ENCODE measurements at regions not wholly inside any gene's neighbourhood (a gene's known extent, or its start where the extent isn't known, plus 50 kb on each side); places are given as distances from the start of the nearest gene placed in this dataset.

- H3K56ac ChIP-seq (ENCODE audit: insufficient read length, low read depth, low read length): no peak overlapping the region
- Mint-ChIP-seq H3K27me3 (ENCODE audit: low read depth) (peaks cover 6% of the 10 kb centered on the region), H3K9me3 (no peaks in the 10 kb centered on the region; a peak in 1 of 5 replicates), H3K4me3 (no peak overlapping the region), H3K4me1 (peaks cover 6% of the 10 kb centered on the region in 2 experiments), H3K27ac (no peak overlapping the region), H3K36me3 (ENCODE audit: insufficient read depth in 1 of 3, low read depth in 3 of 3) (peaks cover 0 to 3% (median 0%) of the 10 kb centered on the region in 3 experiments; a peak in 2 of 7 replicates)
- no peak overlapping the region for H3K9ac ChIP-seq (ENCODE audit: extremely low read depth, insufficient read length, low read length)
- no CpG with 5 or more reads among the region's 1 CpG for WGBS (ENCODE audit: extremely low coverage, insufficient read length, low lambda C conversion rate)
- H3K27me3 ChIP-seq (ENCODE audit: insufficient read depth, low read length): no peaks in the 10 kb centered on the region
- no peak overlapping the region for H3K18ac ChIP-seq (ENCODE audit: insufficient read length, low read depth, low read length)
- no peak overlapping the region for H3K4ac ChIP-seq (ENCODE audit: low read depth, low read length)
- H4K91ac ChIP-seq (ENCODE audit: insufficient read length, low read depth, low read length): no peak overlapping the region
- no peaks in the 10 kb centered on the region for H3K79me2 ChIP-seq (ENCODE audit: insufficient read depth, low read length)
- TF ChIP-seq, protein P1, sequence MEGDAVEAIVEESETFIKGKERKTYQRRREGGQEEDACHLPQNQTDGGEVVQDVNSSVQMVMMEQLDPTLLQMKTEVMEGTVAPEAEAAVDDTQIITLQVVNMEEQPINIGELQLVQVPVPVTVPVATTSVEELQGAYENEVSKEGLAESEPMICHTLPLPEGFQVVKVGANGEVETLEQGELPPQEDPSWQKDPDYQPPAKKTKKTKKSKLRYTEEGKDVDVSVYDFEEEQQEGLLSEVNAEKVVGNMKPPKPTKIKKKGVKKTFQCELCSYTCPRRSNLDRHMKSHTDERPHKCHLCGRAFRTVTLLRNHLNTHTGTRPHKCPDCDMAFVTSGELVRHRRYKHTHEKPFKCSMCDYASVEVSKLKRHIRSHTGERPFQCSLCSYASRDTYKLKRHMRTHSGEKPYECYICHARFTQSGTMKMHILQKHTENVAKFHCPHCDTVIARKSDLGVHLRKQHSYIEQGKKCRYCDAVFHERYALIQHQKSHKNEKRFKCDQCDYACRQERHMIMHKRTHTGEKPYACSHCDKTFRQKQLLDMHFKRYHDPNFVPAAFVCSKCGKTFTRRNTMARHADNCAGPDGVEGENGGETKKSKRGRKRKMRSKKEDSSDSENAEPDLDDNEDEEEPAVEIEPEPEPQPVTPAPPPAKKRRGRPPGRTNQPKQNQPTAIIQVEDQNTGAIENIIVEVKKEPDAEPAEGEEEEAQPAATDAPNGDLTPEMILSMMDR (conservative IDR thresholded peaks at IDR 0.05): no peak
- H2BK20ac ChIP-seq (ENCODE audit: low read depth, low read length, poor library complexity, severe bottlenecking): no peak overlapping the region
- no peak for DNase-seq
- H2BK5ac ChIP-seq (ENCODE audit: insufficient read length, low read length): no peak overlapping the region
- no peak overlapping the region for H4K8ac ChIP-seq (replicated peaks; ENCODE audit: insufficient read length, low read depth, low read length)
- H2BK12ac ChIP-seq (ENCODE audit: insufficient read length, low read depth, low read length): no peak overlapping the region
- no peak overlapping the region for H3K14ac ChIP-seq (ENCODE audit: insufficient read depth, low read length)
- H3K27ac ChIP-seq (ENCODE audit: insufficient read length, low read depth, low read length): no peak overlapping the region
- no peak overlapping the region for H2AK5ac ChIP-seq (ENCODE audit: insufficient read length, low read length)
- H3K9me3 ChIP-seq (ENCODE audit: control insufficient read depth, low read depth, low read length): no peaks in the 10 kb centered on the region
- no peak overlapping the region for H3K4me2 ChIP-seq (ENCODE audit: insufficient read depth, insufficient read length, low read length)
- no peaks in the 10 kb centered on the region for H3K79me1 ChIP-seq (ENCODE audit: insufficient read depth, low read depth, low read length, poor library complexity, severe bottlenecking)
- H4K20me1 ChIP-seq (ENCODE audit: control insufficient read depth, insufficient read depth, insufficient read length): no peaks in the 10 kb centered on the region
- no peak overlapping the region for H4K5ac ChIP-seq (ENCODE audit: insufficient read length, low read depth, low read length)
- H2AFZ ChIP-seq (ENCODE audit: low read length): no peak overlapping the region
- H3K23ac ChIP-seq (ENCODE audit: insufficient read length, low read depth, low read length): no peak overlapping the region
- no peaks in the 10 kb centered on the region; the same call in 1 of the 2 replicates for H3K4me1 ChIP-seq (ENCODE audit: insufficient read depth, low read length)
- H3K23me2 ChIP-seq (ENCODE audit: insufficient read length, low read depth, low read length, poor library complexity, severe bottlenecking): no peaks in the 10 kb centered on the region
- H2BK120ac ChIP-seq (ENCODE audit: low read depth, low read length, poor library complexity, severe bottlenecking): no peak overlapping the region
- H2BK15ac ChIP-seq (ENCODE audit: low read depth, low read length): no peak overlapping the region
- H3T11ph ChIP-seq (ENCODE audit: low read length): no peak overlapping the region
These were observed 719.6 kb downstream of the CCSER2 start for GRCh38 chr10:85047979-85048378.

Data from H9 (cell line).